Sigmoid colon (tissue), 3 donors: ENCODE measurements at regions not wholly inside any gene's neighbourhood (a gene's known extent, or its start where the extent isn't known, plus 50 kb on each side); places are given as distances from the start of the nearest gene placed in this dataset.

Experiments
- POLR2A ChIP-seq, 2 donors: fragments of 450-650 bp; IDR thresholded peaks; one replicate each; pipeline ENCODE4 v1.6.1; 2016; ENCODE audit warnings: antibody characterized with exemption in 2 of 2, mild to moderate bottlenecking in 2 of 2, moderate library complexity in 2 of 2
- TF ChIP-seq, protein P1 (sequence below), 4 experiments: fragments of 450-650 bp in 3 of 4; fragments of 200-600 bp in 1 of 4; IDR thresholded peaks; one replicate each; pipeline ENCODE4 v1.5.1; 2016 to 2019; ENCODE audit warnings: antibody characterized with exemption in 4 of 4, mild to moderate bottlenecking in 3 of 4, moderate library complexity in 2 of 4

DNA sequence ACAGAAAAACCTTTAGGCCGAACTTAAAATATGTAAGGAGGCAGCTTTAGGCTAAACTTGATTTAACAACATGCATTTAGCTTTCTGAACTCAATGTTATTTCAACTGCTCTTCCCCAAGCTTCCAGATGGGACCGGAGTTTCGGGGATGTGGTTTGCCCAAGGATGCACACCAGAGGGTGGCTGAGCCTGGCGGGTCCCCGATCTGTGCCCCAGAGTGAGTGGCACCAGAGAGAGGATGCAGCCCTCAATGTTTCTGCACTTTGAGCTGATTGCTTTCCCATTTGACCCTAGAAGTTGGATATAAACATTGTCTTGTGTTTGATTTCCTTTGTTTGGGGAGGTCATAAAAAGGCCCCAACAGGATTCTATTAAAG is 348.0 kb upstream of the TNRC6C start:
- TF ChIP-seq, protein P1, sequence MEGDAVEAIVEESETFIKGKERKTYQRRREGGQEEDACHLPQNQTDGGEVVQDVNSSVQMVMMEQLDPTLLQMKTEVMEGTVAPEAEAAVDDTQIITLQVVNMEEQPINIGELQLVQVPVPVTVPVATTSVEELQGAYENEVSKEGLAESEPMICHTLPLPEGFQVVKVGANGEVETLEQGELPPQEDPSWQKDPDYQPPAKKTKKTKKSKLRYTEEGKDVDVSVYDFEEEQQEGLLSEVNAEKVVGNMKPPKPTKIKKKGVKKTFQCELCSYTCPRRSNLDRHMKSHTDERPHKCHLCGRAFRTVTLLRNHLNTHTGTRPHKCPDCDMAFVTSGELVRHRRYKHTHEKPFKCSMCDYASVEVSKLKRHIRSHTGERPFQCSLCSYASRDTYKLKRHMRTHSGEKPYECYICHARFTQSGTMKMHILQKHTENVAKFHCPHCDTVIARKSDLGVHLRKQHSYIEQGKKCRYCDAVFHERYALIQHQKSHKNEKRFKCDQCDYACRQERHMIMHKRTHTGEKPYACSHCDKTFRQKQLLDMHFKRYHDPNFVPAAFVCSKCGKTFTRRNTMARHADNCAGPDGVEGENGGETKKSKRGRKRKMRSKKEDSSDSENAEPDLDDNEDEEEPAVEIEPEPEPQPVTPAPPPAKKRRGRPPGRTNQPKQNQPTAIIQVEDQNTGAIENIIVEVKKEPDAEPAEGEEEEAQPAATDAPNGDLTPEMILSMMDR (IDR thresholded peaks at IDR 0.05) = no peak
- TF ChIP-seq POLR2A (IDR thresholded peaks at IDR 0.05) = no peak
